ENCODE measurements at regions not wholly inside any gene's neighbourhood (a gene's known extent, or its start where the extent isn't known, plus 50 kb on each side); places are given as distances from the start of the nearest gene placed in this dataset.

DNA sequence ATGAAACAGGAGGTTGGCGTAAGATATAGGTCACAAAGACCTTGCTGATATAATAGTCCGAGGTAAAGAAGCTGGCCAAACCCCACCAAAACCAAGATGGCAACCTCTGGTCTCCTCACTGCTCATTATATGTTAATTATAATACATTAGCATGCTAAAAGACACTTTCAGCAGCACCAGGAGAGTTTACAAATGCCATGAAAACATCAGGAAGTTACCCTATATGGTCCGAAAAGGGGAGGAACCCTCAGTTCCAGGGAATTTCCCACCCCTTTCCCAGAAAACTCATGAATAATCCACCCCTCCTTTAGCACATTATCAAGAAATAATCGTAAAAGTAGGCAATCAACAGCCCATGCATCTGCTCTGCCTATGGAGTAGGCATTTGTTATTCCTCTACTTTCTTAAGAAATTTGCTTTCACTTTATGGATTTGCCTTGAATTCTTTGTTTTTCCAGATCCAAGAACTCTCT is 923.4 kb downstream of the QKI start:
- ATAC-seq: no peak
- TF ChIP-seq ESRRG (CRISPR knock-in tag; IDR thresholded peaks at IDR 0.05) (no peak), ZC3H10 (CRISPR knock-in tag; IDR thresholded peaks at IDR 0.05) (no peak), ISL1 (CRISPR knock-in tag; IDR thresholded peaks at IDR 0.05) (no peak)

DNA sequence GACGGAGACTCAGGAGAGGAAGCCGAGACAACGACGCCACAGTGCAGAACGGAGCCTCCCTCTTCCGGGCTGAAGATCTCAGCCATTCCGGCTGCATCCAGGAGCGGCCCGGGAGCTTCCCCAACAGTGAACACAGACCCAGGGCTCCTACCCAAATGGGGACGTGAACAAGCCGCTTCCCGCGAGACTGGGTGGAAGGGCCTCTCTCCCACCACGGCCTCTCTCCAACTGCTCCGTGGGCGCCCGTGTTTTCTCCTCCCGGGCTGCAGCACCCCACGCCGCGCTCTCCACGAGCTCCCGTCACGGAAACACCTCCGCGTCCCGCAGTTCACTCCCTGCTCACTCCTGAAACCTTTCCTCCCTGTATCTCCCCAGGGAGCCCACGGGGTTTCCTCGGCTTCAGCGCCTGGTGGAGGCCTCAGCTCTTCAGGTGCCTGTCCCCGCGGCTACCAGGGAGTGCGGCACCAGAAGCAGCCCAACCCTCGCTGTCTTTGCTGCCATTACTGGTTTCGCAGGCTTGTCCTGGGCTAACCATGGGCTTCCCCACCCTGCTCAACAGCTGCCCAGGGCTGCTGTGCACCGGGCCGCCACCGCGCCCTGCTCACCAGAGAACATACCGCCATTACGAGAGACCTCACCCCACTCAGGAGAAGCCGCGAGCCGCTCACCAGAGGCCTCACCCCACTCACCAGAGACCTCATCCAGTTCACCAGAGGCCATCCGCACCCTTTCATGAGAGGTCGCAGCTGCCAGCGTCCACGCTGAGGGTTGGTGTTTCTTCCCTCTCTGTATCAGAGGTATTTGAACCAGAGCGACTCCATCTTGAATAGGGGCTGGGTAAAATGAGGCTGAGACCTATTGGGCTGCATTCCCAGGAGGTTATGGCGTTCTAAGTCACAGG is 922.8 kb downstream of the QKI start:
- ATAC-seq: no peak
- TF ChIP-seq, protein P1, sequence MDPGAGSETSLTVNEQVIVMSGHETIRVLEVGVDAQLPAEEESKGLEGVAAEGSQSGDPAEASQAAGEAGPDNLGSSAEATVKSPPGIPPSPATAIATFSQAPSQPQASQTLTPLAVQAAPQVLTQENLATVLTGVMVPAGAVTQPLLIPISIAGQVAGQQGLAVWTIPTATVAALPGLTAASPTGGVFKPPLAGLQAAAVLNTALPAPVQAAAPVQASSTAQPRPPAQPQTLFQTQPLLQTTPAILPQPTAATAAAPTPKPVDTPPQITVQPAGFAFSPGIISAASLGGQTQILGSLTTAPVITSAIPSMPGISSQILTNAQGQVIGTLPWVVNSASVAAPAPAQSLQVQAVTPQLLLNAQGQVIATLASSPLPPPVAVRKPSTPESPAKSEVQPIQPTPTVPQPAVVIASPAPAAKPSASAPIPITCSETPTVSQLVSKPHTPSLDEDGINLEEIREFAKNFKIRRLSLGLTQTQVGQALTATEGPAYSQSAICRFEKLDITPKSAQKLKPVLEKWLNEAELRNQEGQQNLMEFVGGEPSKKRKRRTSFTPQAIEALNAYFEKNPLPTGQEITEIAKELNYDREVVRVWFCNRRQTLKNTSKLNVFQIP (CRISPR knock-in tag; IDR thresholded peaks at IDR 0.05; ENCODE audit: borderline replicate concordance, low read depth): no peak
- no peak for TF ChIP-seq SNAI2 (CRISPR knock-in tag; IDR thresholded peaks at IDR 0.05)
- TF ChIP-seq, protein P2, sequence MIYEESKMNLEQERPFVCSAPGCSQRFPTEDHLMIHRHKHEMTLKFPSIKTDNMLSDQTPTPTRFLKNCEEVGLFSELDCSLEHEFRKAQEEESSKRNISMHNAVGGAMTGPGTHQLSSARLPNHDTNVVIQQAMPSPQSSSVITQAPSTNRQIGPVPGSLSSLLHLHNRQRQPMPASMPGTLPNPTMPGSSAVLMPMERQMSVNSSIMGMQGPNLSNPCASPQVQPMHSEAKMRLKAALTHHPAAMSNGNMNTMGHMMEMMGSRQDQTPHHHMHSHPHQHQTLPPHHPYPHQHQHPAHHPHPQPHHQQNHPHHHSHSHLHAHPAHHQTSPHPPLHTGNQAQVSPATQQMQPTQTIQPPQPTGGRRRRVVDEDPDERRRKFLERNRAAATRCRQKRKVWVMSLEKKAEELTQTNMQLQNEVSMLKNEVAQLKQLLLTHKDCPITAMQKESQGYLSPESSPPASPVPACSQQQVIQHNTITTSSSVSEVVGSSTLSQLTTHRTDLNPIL (CRISPR knock-in tag; IDR thresholded peaks at IDR 0.05; ENCODE audit: low read depth): no peak
- TF ChIP-seq PPARA (CRISPR knock-in tag; IDR thresholded peaks at IDR 0.05; ENCODE audit: borderline replicate concordance): no peak
- no peak for TF ChIP-seq RARB (CRISPR knock-in tag; IDR thresholded peaks at IDR 0.05)
- no peak for TF ChIP-seq ZNF565 (CRISPR knock-in tag; conservative IDR thresholded peaks at IDR 0.05; ENCODE audit: low read depth)
- no peak for TF ChIP-seq TCF4 (CRISPR knock-in tag; IDR thresholded peaks at IDR 0.05; ENCODE audit: borderline replicate concordance)
- TF ChIP-seq, protein P3, sequence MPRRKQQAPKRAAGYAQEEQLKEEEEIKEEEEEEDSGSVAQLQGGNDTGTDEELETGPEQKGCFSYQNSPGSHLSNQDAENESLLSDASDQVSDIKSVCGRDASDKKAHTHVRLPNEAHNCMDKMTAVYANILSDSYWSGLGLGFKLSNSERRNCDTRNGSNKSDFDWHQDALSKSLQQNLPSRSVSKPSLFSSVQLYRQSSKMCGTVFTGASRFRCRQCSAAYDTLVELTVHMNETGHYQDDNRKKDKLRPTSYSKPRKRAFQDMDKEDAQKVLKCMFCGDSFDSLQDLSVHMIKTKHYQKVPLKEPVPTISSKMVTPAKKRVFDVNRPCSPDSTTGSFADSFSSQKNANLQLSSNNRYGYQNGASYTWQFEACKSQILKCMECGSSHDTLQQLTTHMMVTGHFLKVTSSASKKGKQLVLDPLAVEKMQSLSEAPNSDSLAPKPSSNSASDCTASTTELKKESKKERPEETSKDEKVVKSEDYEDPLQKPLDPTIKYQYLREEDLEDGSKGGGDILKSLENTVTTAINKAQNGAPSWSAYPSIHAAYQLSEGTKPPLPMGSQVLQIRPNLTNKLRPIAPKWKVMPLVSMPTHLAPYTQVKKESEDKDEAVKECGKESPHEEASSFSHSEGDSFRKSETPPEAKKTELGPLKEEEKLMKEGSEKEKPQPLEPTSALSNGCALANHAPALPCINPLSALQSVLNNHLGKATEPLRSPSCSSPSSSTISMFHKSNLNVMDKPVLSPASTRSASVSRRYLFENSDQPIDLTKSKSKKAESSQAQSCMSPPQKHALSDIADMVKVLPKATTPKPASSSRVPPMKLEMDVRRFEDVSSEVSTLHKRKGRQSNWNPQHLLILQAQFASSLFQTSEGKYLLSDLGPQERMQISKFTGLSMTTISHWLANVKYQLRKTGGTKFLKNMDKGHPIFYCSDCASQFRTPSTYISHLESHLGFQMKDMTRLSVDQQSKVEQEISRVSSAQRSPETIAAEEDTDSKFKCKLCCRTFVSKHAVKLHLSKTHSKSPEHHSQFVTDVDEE (CRISPR knock-in tag; IDR thresholded peaks at IDR 0.05): no peak
- no peak for TF ChIP-seq ZFP3 (CRISPR knock-in tag; IDR thresholded peaks at IDR 0.05)
- TF ChIP-seq, protein P4, sequence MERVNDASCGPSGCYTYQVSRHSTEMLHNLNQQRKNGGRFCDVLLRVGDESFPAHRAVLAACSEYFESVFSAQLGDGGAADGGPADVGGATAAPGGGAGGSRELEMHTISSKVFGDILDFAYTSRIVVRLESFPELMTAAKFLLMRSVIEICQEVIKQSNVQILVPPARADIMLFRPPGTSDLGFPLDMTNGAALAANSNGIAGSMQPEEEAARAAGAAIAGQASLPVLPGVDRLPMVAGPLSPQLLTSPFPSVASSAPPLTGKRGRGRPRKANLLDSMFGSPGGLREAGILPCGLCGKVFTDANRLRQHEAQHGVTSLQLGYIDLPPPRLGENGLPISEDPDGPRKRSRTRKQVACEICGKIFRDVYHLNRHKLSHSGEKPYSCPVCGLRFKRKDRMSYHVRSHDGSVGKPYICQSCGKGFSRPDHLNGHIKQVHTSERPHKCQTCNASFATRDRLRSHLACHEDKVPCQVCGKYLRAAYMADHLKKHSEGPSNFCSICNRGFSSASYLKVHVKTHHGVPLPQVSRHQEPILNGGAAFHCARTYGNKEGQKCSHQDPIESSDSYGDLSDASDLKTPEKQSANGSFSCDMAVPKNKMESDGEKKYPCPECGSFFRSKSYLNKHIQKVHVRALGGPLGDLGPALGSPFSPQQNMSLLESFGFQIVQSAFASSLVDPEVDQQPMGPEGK (CRISPR knock-in tag; IDR thresholded peaks at IDR 0.05; ENCODE audit: borderline replicate concordance): no peak
- TF ChIP-seq, protein P5, sequence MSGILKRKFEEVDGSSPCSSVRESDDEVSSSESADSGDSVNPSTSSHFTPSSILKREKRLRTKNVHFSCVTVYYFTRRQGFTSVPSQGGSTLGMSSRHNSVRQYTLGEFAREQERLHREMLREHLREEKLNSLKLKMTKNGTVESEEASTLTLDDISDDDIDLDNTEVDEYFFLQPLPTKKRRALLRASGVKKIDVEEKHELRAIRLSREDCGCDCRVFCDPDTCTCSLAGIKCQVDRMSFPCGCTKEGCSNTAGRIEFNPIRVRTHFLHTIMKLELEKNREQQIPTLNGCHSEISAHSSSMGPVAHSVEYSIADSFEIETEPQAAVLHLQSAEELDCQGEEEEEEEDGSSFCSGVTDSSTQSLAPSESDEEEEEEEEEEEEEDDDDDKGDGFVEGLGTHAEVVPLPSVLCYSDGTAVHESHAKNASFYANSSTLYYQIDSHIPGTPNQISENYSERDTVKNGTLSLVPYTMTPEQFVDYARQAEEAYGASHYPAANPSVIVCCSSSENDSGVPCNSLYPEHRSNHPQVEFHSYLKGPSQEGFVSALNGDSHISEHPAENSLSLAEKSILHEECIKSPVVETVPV (CRISPR knock-in tag; IDR thresholded peaks at IDR 0.05): no peak
- no peak for TF ChIP-seq GLIS3 (CRISPR knock-in tag; IDR thresholded peaks at IDR 0.05)
- no peak for TF ChIP-seq ZC3H10 (CRISPR knock-in tag; IDR thresholded peaks at IDR 0.05)

DNA sequence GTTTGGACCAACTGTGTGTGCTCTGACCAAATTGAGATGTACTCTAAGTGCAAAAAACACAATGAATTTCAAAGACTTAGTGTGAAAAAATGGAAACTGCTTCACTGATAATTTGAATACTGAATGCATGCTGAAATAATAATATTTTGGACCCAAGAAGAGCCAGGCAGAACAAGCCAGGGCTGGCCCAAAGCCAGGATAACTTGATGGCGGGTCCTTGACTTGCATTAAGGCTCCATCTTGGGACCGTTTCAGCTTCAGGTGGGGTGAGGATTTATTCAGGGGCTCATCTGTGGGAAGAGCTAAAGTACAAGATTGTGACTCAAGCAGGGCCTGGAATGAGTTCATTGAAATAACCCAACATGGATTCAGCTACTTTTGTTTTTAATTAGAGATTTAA is 921.9 kb downstream of the QKI start:
- ATAC-seq: no peak
- TF ChIP-seq CSDC2 (CRISPR knock-in tag; IDR thresholded peaks at IDR 0.05) (no peak), ZNF8 (CRISPR knock-in tag; IDR thresholded peaks at IDR 0.05) (no peak), ARNTL (CRISPR knock-in tag; IDR thresholded peaks at IDR 0.05; ENCODE audit: borderline replicate concordance, low read depth) (no peak), GLIS3 (CRISPR knock-in tag; IDR thresholded peaks at IDR 0.05) (no peak), BACH2 (CRISPR knock-in tag; IDR thresholded peaks at IDR 0.05; ENCODE audit: borderline replicate concordance) (no peak), ISL1 (CRISPR knock-in tag; IDR thresholded peaks at IDR 0.05) (no peak), TOX (CRISPR knock-in tag; IDR thresholded peaks at IDR 0.05; ENCODE audit: borderline replicate concordance) (no peak), SNAI2 (CRISPR knock-in tag; IDR thresholded peaks at IDR 0.05) (no peak), ZNF70 (CRISPR knock-in tag; IDR thresholded peaks at IDR 0.05) (no peak), ZNF565 (CRISPR knock-in tag; conservative IDR thresholded peaks at IDR 0.05; ENCODE audit: low read depth) (no peak), OSR1 (CRISPR knock-in tag; IDR thresholded peaks at IDR 0.05) (no peak), ZFP30 (CRISPR knock-in tag; IDR thresholded peaks at IDR 0.05) (no peak), ZFP3 (CRISPR knock-in tag; IDR thresholded peaks at IDR 0.05) (no peak)
- TF ChIP-seq, protein P2 (CRISPR knock-in tag; IDR thresholded peaks at IDR 0.05; ENCODE audit: low read depth): no peak
- TF ChIP-seq, protein P1 (CRISPR knock-in tag; IDR thresholded peaks at IDR 0.05; ENCODE audit: borderline replicate concordance, low read depth): no peak

Measured in SK-N-SH treated with all-trans-retinoic acid at 6 μM for 48 hours (cell line).